Tibial nerve (tissue), 3 donors: ENCODE measurements at regions not wholly inside any gene's neighbourhood (a gene's known extent, or its start where the extent isn't known, plus 50 kb on each side); places are given as distances from the start of the nearest gene placed in this dataset.

ENCODE experiments used
- POLR2A ChIP-seq, 2 donors: fragments of 450-650 bp; IDR thresholded peaks; one replicate each; pipeline ENCODE4 v1.6.1; 2017; ENCODE audit warnings: antibody characterized with exemption in 2 of 2, mild to moderate bottlenecking in 2 of 2, moderate library complexity in 2 of 2
- TF ChIP-seq, protein P1 (sequence below), 5 experiments: fragments of 200-600 bp in 3 of 5; fragments of 450-650 bp in 2 of 5; sonication (generic) in 3 of 5; IDR thresholded peaks; one replicate each; pipeline ENCODE4 v1.5.1; 2016 to 2019; ENCODE audit warnings: antibody characterized with exemption in 5 of 5, mild to moderate bottlenecking in 3 of 5, moderate library complexity in 2 of 5

DNA sequence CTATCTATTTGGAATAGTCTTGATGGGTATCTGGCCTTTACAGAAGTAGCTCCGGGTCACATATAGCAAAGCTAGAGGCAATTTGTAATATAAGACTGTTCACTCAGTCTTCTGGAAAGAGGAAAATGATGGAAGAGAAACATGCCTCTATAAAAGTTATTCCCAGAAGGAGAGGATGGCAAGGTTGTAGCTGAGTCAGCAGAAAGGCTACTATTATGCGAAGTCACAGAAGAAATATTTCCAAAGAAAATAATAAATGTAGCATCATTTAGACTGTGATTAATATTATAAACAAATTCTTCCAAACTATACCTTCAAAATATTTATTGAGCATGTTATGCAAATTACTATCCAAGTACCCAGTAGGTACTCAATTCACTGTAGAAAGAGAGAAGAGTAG lies 1027.7 kb upstream of the TMEFF2 start:
- TF ChIP-seq, protein P1, sequence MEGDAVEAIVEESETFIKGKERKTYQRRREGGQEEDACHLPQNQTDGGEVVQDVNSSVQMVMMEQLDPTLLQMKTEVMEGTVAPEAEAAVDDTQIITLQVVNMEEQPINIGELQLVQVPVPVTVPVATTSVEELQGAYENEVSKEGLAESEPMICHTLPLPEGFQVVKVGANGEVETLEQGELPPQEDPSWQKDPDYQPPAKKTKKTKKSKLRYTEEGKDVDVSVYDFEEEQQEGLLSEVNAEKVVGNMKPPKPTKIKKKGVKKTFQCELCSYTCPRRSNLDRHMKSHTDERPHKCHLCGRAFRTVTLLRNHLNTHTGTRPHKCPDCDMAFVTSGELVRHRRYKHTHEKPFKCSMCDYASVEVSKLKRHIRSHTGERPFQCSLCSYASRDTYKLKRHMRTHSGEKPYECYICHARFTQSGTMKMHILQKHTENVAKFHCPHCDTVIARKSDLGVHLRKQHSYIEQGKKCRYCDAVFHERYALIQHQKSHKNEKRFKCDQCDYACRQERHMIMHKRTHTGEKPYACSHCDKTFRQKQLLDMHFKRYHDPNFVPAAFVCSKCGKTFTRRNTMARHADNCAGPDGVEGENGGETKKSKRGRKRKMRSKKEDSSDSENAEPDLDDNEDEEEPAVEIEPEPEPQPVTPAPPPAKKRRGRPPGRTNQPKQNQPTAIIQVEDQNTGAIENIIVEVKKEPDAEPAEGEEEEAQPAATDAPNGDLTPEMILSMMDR (IDR thresholded peaks at IDR 0.05) = no peak
- TF ChIP-seq POLR2A (IDR thresholded peaks at IDR 0.05) = no peak
